ENCODE measurements at regions not wholly inside any gene's neighbourhood (a gene's known extent, or its start where the extent isn't known, plus 50 kb on each side); places are given as distances from the start of the nearest gene placed in this dataset.

DNA sequence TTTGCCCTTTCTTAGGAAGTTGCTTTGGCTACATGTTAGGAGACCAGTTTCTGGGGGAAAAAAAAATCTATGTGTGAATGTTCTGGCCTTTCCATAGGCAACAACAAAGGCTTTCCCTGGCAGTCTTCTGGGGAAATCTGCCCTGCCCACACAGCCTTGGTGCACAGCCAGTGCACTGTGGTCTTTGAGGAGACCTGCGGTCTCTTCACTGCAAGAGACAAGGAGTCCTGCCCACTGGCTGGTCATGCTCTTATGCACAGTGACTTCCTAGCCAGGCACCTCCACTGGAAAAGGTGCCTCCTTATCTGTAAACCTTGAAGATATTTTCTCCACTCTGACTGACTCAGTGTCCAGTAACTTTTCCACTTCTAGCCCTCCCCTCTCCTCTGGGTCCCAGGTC is 155.1 kb downstream of the SUCLA2 start:
- CTCF ChIA-PET, result no interaction called here
- H3K4me3 ChIP-seq (ENCODE audit: low read length), result no peak overlapping the region
- no peaks in the 10 kb centered on the region for H3K4me1 ChIP-seq (ENCODE audit: control insufficient read depth in 2 of 2, insufficient read depth in 2 of 2, low read length in 2 of 2)
- Mint-ChIP-seq H3K4me1 (no peaks in the 10 kb centered on the region), H3K9me3 (peaks cover 0 to 14% (median 2%) of the 10 kb centered on the region in 11 donors), H3K27me3 (peaks cover 0 to 5% (median 4%) of the 10 kb centered on the region in 5 donors), H3K4me3 (no peak overlapping the region), H3K36me3 (peaks cover 0 to 10% (median 3%) of the 10 kb centered on the region in 5 donors), H3K27ac (no peak overlapping the region)
- POLR2A ChIA-PET, result no interaction called here
- intact Hi-C loops (cut with micrococcal nuclease), result no loop called here
- no peaks in the 10 kb centered on the region for H3K27me3 ChIP-seq (ENCODE audit: control insufficient read depth in 2 of 2, insufficient read depth in 2 of 2, low read length in 2 of 2)
- no peak for DNase-seq
- H3K36me3 ChIP-seq (ENCODE audit: control insufficient read depth in 2 of 3, insufficient read depth in 3 of 3, low read length in 3 of 3), result no peaks in the 10 kb centered on the region
- no peak overlapping the region for H3K27ac ChIP-seq (ENCODE audit: low read depth, low read length)
- no peak for ATAC-seq
- H3K9me3 ChIP-seq (ENCODE audit: control insufficient read depth in 2 of 3, low read length in 3 of 3), result no peaks in the 10 kb centered on the region

DNA sequence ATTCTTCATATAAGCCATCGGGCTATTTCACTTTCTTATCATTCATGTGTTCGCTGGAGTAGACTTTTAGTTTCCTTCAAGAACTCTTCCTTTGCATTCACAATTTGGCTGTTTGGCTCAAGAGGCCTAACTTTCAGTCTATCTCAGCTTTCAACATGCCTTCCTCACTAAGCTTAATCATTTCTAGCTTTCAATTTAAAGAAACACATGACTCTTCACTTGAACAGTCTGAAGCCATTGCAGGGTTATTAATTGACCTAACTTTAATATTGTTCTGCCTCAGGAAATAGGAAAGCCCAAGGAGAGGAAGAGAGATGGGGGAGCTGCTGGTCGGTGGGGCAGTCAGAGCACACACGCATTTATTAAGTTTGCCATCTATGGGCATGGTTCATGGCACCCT is 158.1 kb downstream of the SUCLA2 start:
- Mint-ChIP-seq H3K4me3 (no peak overlapping the region), H3K36me3 (no peaks in the 10 kb centered on the region), H3K9me3 (no peaks in the 10 kb centered on the region), H3K4me1 (no peaks in the 10 kb centered on the region), H3K27ac (no peak overlapping the region), H3K27me3 (no peaks in the 10 kb centered on the region)
- no peaks in the 10 kb centered on the region for H3K27me3 ChIP-seq (ENCODE audit: control insufficient read depth in 2 of 2, insufficient read depth in 2 of 2, low read length in 2 of 2)
- POLR2A ChIA-PET, result no interaction called here
- H3K4me3 ChIP-seq (ENCODE audit: low read length), result no peak overlapping the region
- H3K27ac ChIP-seq (ENCODE audit: low read depth, low read length), result no peak overlapping the region
- DNase-seq, result no peak
- H3K4me1 ChIP-seq (ENCODE audit: control insufficient read depth in 2 of 2, insufficient read depth in 2 of 2, low read length in 2 of 2), result no peaks in the 10 kb centered on the region
- intact Hi-C loops (cut with micrococcal nuclease), result no loop called here
- H3K36me3 ChIP-seq (ENCODE audit: control insufficient read depth in 2 of 3, insufficient read depth in 3 of 3, low read length in 3 of 3), result no peaks in the 10 kb centered on the region
- CTCF ChIA-PET, result no interaction called here
- no peak for ATAC-seq
- H3K9me3 ChIP-seq (ENCODE audit: control insufficient read depth in 2 of 3, low read length in 3 of 3), result no peaks in the 10 kb centered on the region

DNA sequence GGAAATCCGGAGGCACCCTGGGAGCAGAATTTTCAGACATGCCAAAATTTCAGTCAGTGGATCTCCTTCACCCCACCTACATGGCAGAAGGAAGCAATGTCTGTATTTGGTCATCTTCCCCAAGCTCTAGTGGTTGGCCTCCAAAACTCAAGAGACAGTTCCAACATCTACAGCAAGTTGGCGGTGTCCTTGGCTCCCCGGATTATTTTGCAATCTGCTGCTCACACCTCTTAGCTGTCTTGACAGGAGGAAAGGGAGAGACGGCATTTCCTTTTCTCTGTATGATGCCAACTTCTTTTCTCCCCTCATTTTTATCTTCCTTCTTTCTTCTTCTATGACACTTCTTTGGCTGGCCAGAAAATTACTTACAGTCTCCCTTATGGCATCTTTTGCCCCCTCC is 159.9 kb downstream of the SUCLA2 start:
- Histone ChIP-seq H3K9me3 (ENCODE audit: control insufficient read depth in 2 of 3, low read length in 3 of 3) (no peaks in the 10 kb centered on the region), H3K27me3 (ENCODE audit: control insufficient read depth in 2 of 2, insufficient read depth in 2 of 2, low read length in 2 of 2) (no peaks in the 10 kb centered on the region), H3K27ac (ENCODE audit: low read depth, low read length) (no peak overlapping the region), H3K4me1 (ENCODE audit: control insufficient read depth in 2 of 2, insufficient read depth in 2 of 2, low read length in 2 of 2) (no peaks in the 10 kb centered on the region), H3K36me3 (ENCODE audit: control insufficient read depth in 2 of 3, insufficient read depth in 3 of 3, low read length in 3 of 3) (no peaks in the 10 kb centered on the region), H3K4me3 (ENCODE audit: low read length) (no peak overlapping the region)
- no peaks in the 10 kb centered on the region for H3K9me3 Mint-ChIP-seq
- POLR2A ChIA-PET, result no interaction called here
- DNase-seq (no peak), ATAC-seq (no peak)
- CTCF ChIA-PET, result no interaction called here
- no peaks in the 10 kb centered on the region for H3K36me3 Mint-ChIP-seq
- H3K27ac Mint-ChIP-seq, result no peak overlapping the region
- no peak overlapping the region for H3K4me3 Mint-ChIP-seq
- H3K4me1 Mint-ChIP-seq, result peaks cover 0 to under 1% (median 0%) of the 10 kb centered on the region in 7 donors
- intact Hi-C loops (cut with micrococcal nuclease), result no loop called here
- no peaks in the 10 kb centered on the region for H3K27me3 Mint-ChIP-seq

DNA sequence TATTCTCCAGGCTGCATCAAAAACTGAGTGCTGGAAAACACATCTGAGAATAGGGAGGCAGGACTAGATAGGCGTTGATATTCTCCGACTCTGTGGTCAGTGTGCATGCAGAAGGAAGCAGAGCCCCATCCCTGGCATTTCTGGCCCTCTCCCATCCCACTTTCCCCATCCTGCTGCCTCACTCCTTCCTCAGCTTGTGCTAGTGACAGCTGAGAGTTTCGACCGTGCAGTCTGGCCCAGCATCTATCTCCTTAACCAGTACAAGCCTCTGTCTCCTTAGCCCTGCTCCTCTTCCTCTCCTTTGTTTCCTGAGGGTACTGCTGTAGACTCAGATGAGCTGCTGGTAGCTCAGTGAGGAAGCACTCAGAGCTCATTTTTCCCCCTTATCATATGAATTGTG is 163.2 kb downstream of the SUCLA2 start:
- Mint-ChIP-seq H3K36me3 (no peaks in the 10 kb centered on the region), H3K27ac (no peak overlapping the region), H3K4me1 (peaks cover 0 to 2% (median 0%) of the 10 kb centered on the region in 7 donors), H3K9me3 (no peaks in the 10 kb centered on the region), H3K27me3 (no peaks in the 10 kb centered on the region), H3K4me3 (no peak overlapping the region)
- Histone ChIP-seq H3K9me3 (ENCODE audit: control insufficient read depth in 2 of 3, low read length in 3 of 3) (no peaks in the 10 kb centered on the region), H3K4me1 (ENCODE audit: control insufficient read depth in 2 of 2, insufficient read depth in 2 of 2, low read length in 2 of 2) (no peaks in the 10 kb centered on the region), H3K27ac (ENCODE audit: low read depth, low read length) (no peak overlapping the region), H3K36me3 (ENCODE audit: control insufficient read depth in 2 of 3, insufficient read depth in 3 of 3, low read length in 3 of 3) (no peaks in the 10 kb centered on the region), H3K27me3 (ENCODE audit: control insufficient read depth in 2 of 2, insufficient read depth in 2 of 2, low read length in 2 of 2) (no peaks in the 10 kb centered on the region), H3K4me3 (ENCODE audit: low read length) (no peak overlapping the region)
- intact Hi-C loops (cut with micrococcal nuclease), result no loop called here
- POLR2A ChIA-PET, result no interaction called here
- DNase-seq (no peak), ATAC-seq (no peak)
- CTCF ChIA-PET, result no interaction called here

DNA sequence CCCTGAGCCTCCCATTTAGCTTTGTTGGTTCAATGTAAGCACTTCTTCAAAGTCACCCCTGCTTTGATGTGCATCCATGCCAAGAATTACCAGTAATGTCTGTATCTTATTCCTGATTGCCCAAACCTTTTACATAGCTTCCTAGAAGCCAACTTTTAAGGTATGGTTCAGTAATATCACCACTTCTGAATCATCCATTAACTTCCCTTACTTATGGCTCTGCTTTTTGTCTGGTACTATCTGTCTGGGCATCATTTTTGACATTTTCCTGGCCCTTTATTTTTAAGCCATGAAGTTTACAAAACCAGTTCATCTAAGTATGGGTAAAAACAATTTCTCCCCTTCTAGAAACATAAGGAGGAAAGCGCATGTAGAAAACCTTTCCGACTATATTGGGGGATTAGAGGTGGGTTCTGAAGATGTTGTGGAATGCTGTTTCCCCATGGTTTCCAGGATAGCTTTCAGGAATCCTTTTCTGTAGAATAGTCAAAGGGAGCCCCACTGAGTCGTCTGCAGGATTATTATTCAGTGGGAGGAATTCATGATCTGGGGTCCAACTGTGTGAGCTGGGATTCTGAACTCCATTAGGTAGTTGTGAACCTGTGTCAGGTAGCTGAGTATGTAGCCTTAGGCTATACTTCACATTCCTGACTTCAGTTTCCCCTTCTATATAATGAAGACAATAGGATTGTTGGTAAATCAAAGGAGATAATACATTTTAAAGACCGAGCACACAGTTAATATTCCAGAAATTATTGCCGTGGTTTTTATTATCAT is 163.8 kb downstream of the SUCLA2 start:
- H3K36me3 ChIP-seq (ENCODE audit: control insufficient read depth in 2 of 3, insufficient read depth in 3 of 3, low read length in 3 of 3), result no peaks in the 10 kb centered on the region
- POLR2A ChIA-PET, result no interaction called here
- Mint-ChIP-seq H3K27me3 (no peaks in the 10 kb centered on the region), H3K27ac (peak overlapping the region in 1 of 9 donors; percentile 3), H3K4me1 (peaks cover 0 to 2% (median 0%) of the 10 kb centered on the region in 7 donors), H3K9me3 (no peaks in the 10 kb centered on the region), H3K4me3 (no peak overlapping the region), H3K36me3 (no peaks in the 10 kb centered on the region)
- intact Hi-C loops (cut with micrococcal nuclease), result no loop called here
- no peak for ATAC-seq
- H3K9me3 ChIP-seq (ENCODE audit: control insufficient read depth in 2 of 3, low read length in 3 of 3), result no peaks in the 10 kb centered on the region
- CTCF ChIA-PET, result no interaction called here
- H3K27me3 ChIP-seq (ENCODE audit: control insufficient read depth in 2 of 2, insufficient read depth in 2 of 2, low read length in 2 of 2), result no peaks in the 10 kb centered on the region
- H3K4me3 ChIP-seq (ENCODE audit: low read length), result no peak overlapping the region
- no peak for DNase-seq
- H3K27ac ChIP-seq (ENCODE audit: low read depth, low read length), result no peak overlapping the region
- H3K4me1 ChIP-seq (ENCODE audit: control insufficient read depth in 2 of 2, insufficient read depth in 2 of 2, low read length in 2 of 2), result no peaks in the 10 kb centered on the region

DNA sequence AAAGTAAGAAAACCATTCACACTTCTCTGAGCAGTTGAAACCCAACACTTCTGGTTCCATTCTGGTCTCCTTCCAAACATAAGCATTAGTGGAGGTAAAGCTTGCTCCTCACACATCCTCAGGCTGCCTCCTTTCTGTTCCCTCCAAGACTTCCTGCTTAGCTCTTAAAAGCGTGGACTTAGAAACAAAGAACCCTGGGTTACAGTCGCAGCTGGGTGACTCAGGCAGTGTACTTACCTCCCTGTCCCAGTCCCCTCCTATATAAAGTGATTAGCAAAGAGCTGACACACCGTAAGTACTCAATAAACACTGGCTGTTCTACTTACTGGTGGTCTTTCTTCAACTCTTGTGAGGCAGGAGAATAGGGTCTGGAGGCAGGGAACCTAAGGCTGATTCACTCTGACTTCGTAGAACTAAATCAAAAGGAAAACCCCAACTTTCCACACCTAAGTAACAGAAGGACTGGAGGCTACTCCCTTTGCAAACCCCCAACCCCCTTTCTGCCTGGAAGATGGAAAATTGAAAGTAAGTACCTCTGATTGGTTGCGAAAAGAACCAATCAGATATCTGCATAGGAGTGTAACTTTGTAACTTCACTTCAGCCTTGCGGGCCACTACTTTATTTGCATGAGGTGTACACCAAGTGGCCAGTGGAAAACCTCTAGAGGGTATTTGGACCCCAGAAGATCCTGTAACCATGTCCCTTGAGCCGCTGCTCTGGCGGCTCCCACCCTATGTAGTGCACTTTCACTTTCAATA is 165.4 kb downstream of the SUCLA2 start:
- Histone ChIP-seq H3K27me3 (ENCODE audit: control insufficient read depth in 2 of 2, insufficient read depth in 2 of 2, low read length in 2 of 2) (no peaks in the 10 kb centered on the region), H3K9me3 (ENCODE audit: control insufficient read depth in 2 of 3, low read length in 3 of 3) (no peaks in the 10 kb centered on the region), H3K36me3 (ENCODE audit: control insufficient read depth in 2 of 3, insufficient read depth in 3 of 3, low read length in 3 of 3) (no peaks in the 10 kb centered on the region), H3K4me3 (ENCODE audit: low read length) (no peak overlapping the region), H3K27ac (ENCODE audit: low read depth, low read length) (no peak overlapping the region), H3K4me1 (ENCODE audit: control insufficient read depth in 2 of 2, insufficient read depth in 2 of 2, low read length in 2 of 2) (no peaks in the 10 kb centered on the region)
- Mint-ChIP-seq H3K4me3 (no peak overlapping the region), H3K4me1 (peaks cover 0 to 2% (median 0%) of the 10 kb centered on the region in 7 donors), H3K36me3 (no peaks in the 10 kb centered on the region), H3K9me3 (no peaks in the 10 kb centered on the region), H3K27me3 (peaks cover 0 to under 1% (median 0%) of the 10 kb centered on the region in 5 donors), H3K27ac (no peak overlapping the region)
- ChIA-PET POLR2A (no interaction called here), CTCF (no interaction called here)
- no peak for DNase-seq
- ATAC-seq, result no peak
- intact Hi-C loops (cut with micrococcal nuclease), result no loop called here

DNA sequence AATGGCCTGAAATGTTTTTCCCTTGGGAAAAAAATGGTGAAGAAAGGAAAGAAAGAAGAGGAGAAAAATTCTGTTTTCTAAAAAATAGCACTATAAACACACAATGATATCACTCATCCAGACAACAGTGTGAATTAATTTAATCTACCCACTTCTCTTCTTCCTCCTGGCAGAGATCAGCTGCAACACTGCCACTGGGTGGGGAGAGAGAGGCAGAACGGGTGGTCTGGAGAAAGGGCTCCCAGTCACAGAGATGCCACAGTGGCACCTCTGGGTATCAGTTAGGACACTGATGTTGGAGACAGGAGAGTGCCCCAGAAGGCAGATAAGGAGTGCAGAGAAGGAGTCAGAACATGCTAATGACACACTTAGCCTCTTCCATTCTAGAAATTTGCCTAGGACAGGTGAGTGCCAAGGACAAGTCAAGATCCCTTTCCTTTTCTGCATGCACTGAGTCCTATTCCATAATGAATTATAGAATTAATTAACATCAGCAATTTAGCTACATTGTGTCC is 168.6 kb downstream of the SUCLA2 start:
- no peaks in the 10 kb centered on the region for H3K27me3 ChIP-seq (ENCODE audit: control insufficient read depth in 2 of 2, insufficient read depth in 2 of 2, low read length in 2 of 2)
- DNase-seq (no peak), ATAC-seq (no peak)
- H3K36me3 ChIP-seq (ENCODE audit: control insufficient read depth in 2 of 3, insufficient read depth in 3 of 3, low read length in 3 of 3), result no peaks in the 10 kb centered on the region
- no peak overlapping the region for H3K4me3 ChIP-seq (ENCODE audit: low read length)
- Mint-ChIP-seq H3K9me3 (no peaks in the 10 kb centered on the region), H3K27me3 (peaks cover 0 to 2% (median 0%) of the 10 kb centered on the region in 5 donors), H3K27ac (no peak overlapping the region), H3K36me3 (no peaks in the 10 kb centered on the region), H3K4me1 (peaks cover 0 to 2% (median 0%) of the 10 kb centered on the region in 7 donors), H3K4me3 (no peak overlapping the region)
- no peak overlapping the region for H3K27ac ChIP-seq (ENCODE audit: low read depth, low read length)
- intact Hi-C loops (cut with micrococcal nuclease), result no loop called here
- ChIA-PET POLR2A (no interaction called here), CTCF (no interaction called here)
- no peaks in the 10 kb centered on the region for H3K9me3 ChIP-seq (ENCODE audit: control insufficient read depth in 2 of 3, low read length in 3 of 3)
- H3K4me1 ChIP-seq (ENCODE audit: control insufficient read depth in 2 of 2, insufficient read depth in 2 of 2, low read length in 2 of 2), result no peaks in the 10 kb centered on the region

All from naive thymus-derived CD4-positive, alpha-beta T cell (primary cell).